HG02678 (cell line): ENCODE measurements at regions not wholly inside any gene's neighbourhood (a gene's known extent, or its start where the extent isn't known, plus 50 kb on each side); places are given as distances from the start of the nearest gene placed in this dataset.
A peak's percentile ranks its signal among the peaks of the same experiment; 100 is the strongest.

Source experiments
- ATAC-seq: cut with Tn5 transposase; IDR thresholded peaks from one replicate; pipeline ENCODE4 v1.9.1; 2021; ENCODE audit warnings: mild to moderate bottlenecking, moderate library complexity; ENCODE audit not compliant: unreplicated experiment

- no peak for ATAC-seq
Measured at GRCh38 chr4:149296503-149296902, 519.1 kb downstream of the IQCM start.

GRCh38 chr4:149296084-149296483, 519.6 kb downstream of the IQCM start:
- no peak for ATAC-seq

- ATAC-seq = no peak
Measured at GRCh38 chr4:149294601-149295000, 521.0 kb downstream of the IQCM start.

GRCh38 chr4:149293046-149293649, 522.5 kb downstream of the IQCM start:
- ATAC-seq = no peak

- ATAC-seq = no peak
Measured at GRCh38 chr4:149292425-149293007, 523.1 kb downstream of the IQCM start.

- no peak for ATAC-seq
Measured at GRCh38 chr4:149291463-149291862, 524.2 kb downstream of the IQCM start.

GRCh38 chr4:149280806-149281205, 534.8 kb downstream of the IQCM start:
- no peak for ATAC-seq

GRCh38 chr4:149279776-149280175, 535.9 kb downstream of the IQCM start:
- ATAC-seq = no peak

- ATAC-seq = no peak
Measured at GRCh38 chr4:149279331-149279730, 536.3 kb downstream of the IQCM start.

GRCh38 chr4:149277705-149278104, 537.9 kb downstream of the IQCM start:
- no peak for ATAC-seq

- no peak for ATAC-seq
Measured at GRCh38 chr4:149269835-149270234, 545.8 kb downstream of the IQCM start.

GRCh38 chr4:149266301-149266700, 549.3 kb downstream of the IQCM start:
- no peak for ATAC-seq

- ATAC-seq = no peak
Measured at GRCh38 chr4:149265645-149266044, 550.0 kb downstream of the IQCM start.

- ATAC-seq = peak; percentile 85
Measured at GRCh38 chr4:149264093-149264733, 551.4 kb downstream of the IQCM start.

GRCh38 chr4:149248191-149248764, 567.4 kb downstream of the IQCM start:
- ATAC-seq = no peak

GRCh38 chr4:149247164-149247563, 568.5 kb downstream of the IQCM start:
- ATAC-seq = no peak

- ATAC-seq = no peak
Measured at GRCh38 chr4:149245333-149245732, 570.3 kb downstream of the IQCM start.

GRCh38 chr4:149238097-149238496, 577.5 kb downstream of the IQCM start:
- no peak for ATAC-seq

- ATAC-seq = no peak
Measured at GRCh38 chr4:149234798-149235197, 580.8 kb downstream of the IQCM start.

- ATAC-seq = no peak
Measured at GRCh38 chr4:149223659-149224058, 592.0 kb downstream of the IQCM start.

- ATAC-seq = no peak
Measured at GRCh38 chr4:149218672-149219071, 597.0 kb downstream of the IQCM start.

- ATAC-seq = no peak
Measured at GRCh38 chr4:149214301-149214700, 601.3 kb downstream of the IQCM start.
